ENCODE measurements at regions not wholly inside any gene's neighbourhood (a gene's known extent, or its start where the extent isn't known, plus 50 kb on each side); places are given as distances from the start of the nearest gene placed in this dataset.

DNA sequence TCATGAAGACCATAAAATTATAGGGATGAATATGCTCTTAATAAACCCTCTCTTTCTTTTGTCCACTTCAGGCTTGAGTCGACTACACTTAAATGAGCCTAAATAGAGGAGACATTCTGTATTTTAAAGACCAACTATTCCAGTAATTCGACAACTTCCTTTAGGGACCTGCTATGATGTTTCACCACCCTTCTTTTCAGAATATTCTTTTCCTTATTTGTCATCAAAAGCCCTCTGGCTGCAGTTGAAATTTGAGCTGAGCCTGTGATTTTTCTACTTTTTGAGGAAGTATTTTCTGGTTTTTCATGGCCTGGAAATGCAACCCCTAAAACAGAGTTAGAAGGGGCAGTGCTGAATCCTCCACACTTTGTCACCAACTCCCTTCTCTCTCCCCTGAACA lies 287.0 kb downstream of the EPHA4 start:
- no peak for DNase-seq (ENCODE audit: low spot score)
- H3K36me3 ChIP-seq (replicated peaks; ENCODE audit: insufficient read depth, low read depth) = no peaks in the 10 kb centered on the region
- no peak overlapping the region for H3K4me2 ChIP-seq
- no peak for TF ChIP-seq EZH2 (IDR thresholded peaks at IDR 0.05; ENCODE audit: borderline replicate concordance)
- peaks cover 6% of the 10 kb centered on the region for H3K4me1 ChIP-seq (ENCODE audit: insufficient read depth)
- no peaks in the 10 kb centered on the region for H3K79me2 ChIP-seq
- 73% methylated on average over 2 of the region's 2 CpGs for WGBS (ENCODE audit: low lambda C conversion rate, missing lambda C conversion rate)
- H3K27me3 ChIP-seq = no peaks in the 10 kb centered on the region
- H3K9me3 ChIP-seq (ENCODE audit: low read depth) = no peaks in the 10 kb centered on the region
- H3K4me3 ChIP-seq = no peak overlapping the region
- no peak overlapping the region for H2AFZ ChIP-seq
- H4K20me1 ChIP-seq (ENCODE audit: insufficient read depth, poor library complexity, severe bottlenecking) = no peaks in the 10 kb centered on the region
- H3K9me2 ChIP-seq (replicated peaks; ENCODE audit: insufficient read depth) = no peaks in the 10 kb centered on the region
- H3K27ac ChIP-seq = peak overlapping the region; percentile 11

GRCh38 chr2:221286406-221286805 lies 285.7 kb downstream of the EPHA4 start:
- H4K20me1 ChIP-seq (ENCODE audit: insufficient read depth, poor library complexity, severe bottlenecking) = no peaks in the 10 kb centered on the region
- no peak overlapping the region for H3K27ac ChIP-seq
- no peaks in the 10 kb centered on the region for H3K79me2 ChIP-seq
- no peaks in the 10 kb centered on the region for H3K27me3 ChIP-seq
- no peak for DNase-seq (ENCODE audit: low spot score)
- H3K4me2 ChIP-seq = no peak overlapping the region
- no peaks in the 10 kb centered on the region for H3K9me3 ChIP-seq (ENCODE audit: low read depth)
- peaks cover 6% of the 10 kb centered on the region for H3K4me1 ChIP-seq (ENCODE audit: insufficient read depth)
- H3K36me3 ChIP-seq (replicated peaks; ENCODE audit: insufficient read depth, low read depth) = no peaks in the 10 kb centered on the region
- H3K9me2 ChIP-seq (replicated peaks; ENCODE audit: insufficient read depth) = no peaks in the 10 kb centered on the region
- H2AFZ ChIP-seq = no peak overlapping the region
- no peak overlapping the region for H3K4me3 ChIP-seq
- TF ChIP-seq CTCF (IDR thresholded peaks at IDR 0.05; ENCODE audit: poor library complexity) = no peak
- no peak for TF ChIP-seq EZH2phosphoT487 (IDR thresholded peaks at IDR 0.05; ENCODE audit: low read depth, severe bottlenecking, unreplicated experiment)
- TF ChIP-seq EZH2 (IDR thresholded peaks at IDR 0.05; ENCODE audit: borderline replicate concordance) = no peak

DNA sequence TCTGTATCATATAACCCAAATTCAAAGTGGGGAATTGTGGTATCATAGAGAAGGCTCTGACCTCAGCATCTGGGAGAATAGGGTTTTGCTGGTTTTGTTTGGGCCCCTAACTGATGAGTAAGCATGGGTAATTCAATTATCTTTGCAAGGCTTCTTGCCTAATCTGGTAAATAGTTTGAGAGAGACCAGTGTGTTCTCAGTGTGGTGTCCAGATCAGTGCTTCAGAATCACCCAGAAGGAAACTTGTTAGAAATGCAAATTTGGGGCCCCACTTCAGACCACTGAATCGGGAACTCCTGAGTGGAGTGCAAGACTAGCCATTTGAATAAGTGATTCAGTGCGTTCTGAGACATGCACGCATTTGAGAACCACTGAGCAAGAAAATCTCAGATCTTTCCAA lies 282.7 kb downstream of the EPHA4 start:
- Histone ChIP-seq H3K27ac (no peak overlapping the region), H3K27me3 (no peaks in the 10 kb centered on the region)
- 65% methylated on average over 3 of the region's 3 CpGs for WGBS (ENCODE audit: low lambda C conversion rate, missing lambda C conversion rate)

GRCh38 chr2:221289846-221290245 lies 282.3 kb downstream of the EPHA4 start:
- Histone ChIP-seq H3K27me3 (no peaks in the 10 kb centered on the region), H3K27ac (no peak overlapping the region), H3K9me3 (ENCODE audit: low read depth) (no peaks in the 10 kb centered on the region), H2AFZ (no peak overlapping the region), H4K20me1 (ENCODE audit: insufficient read depth, poor library complexity, severe bottlenecking) (no peaks in the 10 kb centered on the region), H3K4me2 (no peak overlapping the region), H3K9me2 (replicated peaks; ENCODE audit: insufficient read depth) (no peaks in the 10 kb centered on the region), H3K4me1 (ENCODE audit: insufficient read depth) (peaks cover 6% of the 10 kb centered on the region), H3K79me2 (no peaks in the 10 kb centered on the region), H3K4me3 (no peak overlapping the region), H3K36me3 (replicated peaks; ENCODE audit: insufficient read depth, low read depth) (no peaks in the 10 kb centered on the region)
- no peak for DNase-seq (ENCODE audit: low spot score)
- TF ChIP-seq EZH2 (IDR thresholded peaks at IDR 0.05; ENCODE audit: borderline replicate concordance) (no peak), EZH2phosphoT487 (IDR thresholded peaks at IDR 0.05; ENCODE audit: low read depth, severe bottlenecking, unreplicated experiment) (no peak), CTCF (IDR thresholded peaks at IDR 0.05; ENCODE audit: poor library complexity) (no peak)

More for the DNA sequence above, 282.7 kb downstream of the EPHA4 start:
- no peak overlapping the region for H3K4me2 ChIP-seq
- no peak for DNase-seq (ENCODE audit: low spot score)
- H2AFZ ChIP-seq = no peak overlapping the region
- TF ChIP-seq EZH2phosphoT487 (IDR thresholded peaks at IDR 0.05; ENCODE audit: low read depth, severe bottlenecking, unreplicated experiment) = no peak
- TF ChIP-seq CTCF (IDR thresholded peaks at IDR 0.05; ENCODE audit: poor library complexity) = no peak
- no peak for TF ChIP-seq EZH2 (IDR thresholded peaks at IDR 0.05; ENCODE audit: borderline replicate concordance)
- H3K4me3 ChIP-seq = no peak overlapping the region
- H3K79me2 ChIP-seq = no peaks in the 10 kb centered on the region
- H4K20me1 ChIP-seq (ENCODE audit: insufficient read depth, poor library complexity, severe bottlenecking) = no peaks in the 10 kb centered on the region
- H3K9me2 ChIP-seq (replicated peaks; ENCODE audit: insufficient read depth) = no peaks in the 10 kb centered on the region
- no peaks in the 10 kb centered on the region for H3K36me3 ChIP-seq (replicated peaks; ENCODE audit: insufficient read depth, low read depth)
- H3K4me1 ChIP-seq (ENCODE audit: insufficient read depth) = peaks cover 6% of the 10 kb centered on the region
- no peaks in the 10 kb centered on the region for H3K9me3 ChIP-seq (ENCODE audit: low read depth)

Data from hepatocyte (in vitro differentiated cells).